Keratinocyte (primary cell): ENCODE measurements at regions not wholly inside any gene's neighbourhood (a gene's known extent, or its start where the extent isn't known, plus 50 kb on each side); places are given as distances from the start of the nearest gene placed in this dataset.

ENCODE experiments used
- DNase-seq: peaks from one replicate; pipeline ENCODE4 v3.0.0-alpha.2; 2011; ENCODE audit warnings: low read depth, missing footprints, low spot score
- FAIRE-seq: peaks from 2 replicates; lab custom pipeline; 2011; peaks lifted over from hg19 to GRCh38; lab: Jason Lieb, UNC
- H2AFZ ChIP-seq: 2 replicates; pipeline ENCODE4 v1.6.0; 2012; ENCODE audit warnings: low read length, control low read depth, inconsistent platforms; ENCODE audit not compliant: control insufficient read depth
- H3K27ac ChIP-seq: 2 replicates; pipeline ENCODE4 v1.5.1; 2011; ENCODE audit warnings: low read length; ENCODE audit not compliant: control insufficient read depth, insufficient read depth
- H3K27me3 ChIP-seq: 3 replicates; pipeline ENCODE4 v1.6.0; 2011; ENCODE audit warnings: low read length; ENCODE audit not compliant: control insufficient read depth, insufficient read depth; ENCODE audit errors: extremely low read depth
- H3K36me3 ChIP-seq, 2 experiments: 2 replicates in 1 of 2; 3 replicates in 1 of 2; pipeline ENCODE4 v1.5.1; 2011; ENCODE audit warnings: low read length in 2 of 2, mild to moderate bottlenecking in 1 of 2; ENCODE audit not compliant: control insufficient read depth in 2 of 2, insufficient read depth in 2 of 2; ENCODE audit errors: extremely low read depth in 1 of 2
- H3K4me1 ChIP-seq: 3 replicates; pipeline ENCODE4 v1.5.1; 2011; ENCODE audit warnings: low read length; ENCODE audit not compliant: control insufficient read depth, insufficient read depth; ENCODE audit errors: extremely low read depth
- H3K4me2 ChIP-seq: 3 replicates; pipeline ENCODE4 v1.6.0; 2011; ENCODE audit warnings: low read depth, low read length; ENCODE audit not compliant: control insufficient read depth, insufficient read depth; ENCODE audit errors: extremely low read depth
- H3K4me3 ChIP-seq, 3 experiments: fragments of 200-600 bp in 1 of 3; sonication (generic) in 1 of 3; 2 replicates in 2 of 3; 3 replicates in 1 of 3; pipeline ENCODE4 v1.5.1; 2011 to 2016; ENCODE audit warnings: low read length in 3 of 3, mild to moderate bottlenecking in 3 of 3, control low read depth in 2 of 3, inconsistent platforms in 1 of 3, low read depth in 1 of 3, mixed read lengths in 1 of 3, mixed run types in 1 of 3, moderate library complexity in 1 of 3; ENCODE audit not compliant: control insufficient read depth in 2 of 3, insufficient read depth in 2 of 3; ENCODE audit errors: extremely low read depth in 1 of 3
- H3K79me2 ChIP-seq: 2 replicates; pipeline ENCODE4 v1.6.0; 2012; ENCODE audit warnings: low read length; ENCODE audit not compliant: control insufficient read depth, insufficient read depth
- H3K9ac ChIP-seq: 3 replicates; pipeline ENCODE4 v1.6.0; 2011; ENCODE audit warnings: low read length; ENCODE audit not compliant: control insufficient read depth, insufficient read depth; ENCODE audit errors: extremely low read depth
- H3K9me1 ChIP-seq: 3 replicates; pipeline ENCODE4 v1.6.0; 2011; ENCODE audit warnings: low read length; ENCODE audit not compliant: control insufficient read depth, insufficient read depth; ENCODE audit errors: extremely low read depth
- H3K9me3 ChIP-seq: 2 replicates; pipeline ENCODE4 v1.5.1; 2012; ENCODE audit warnings: low read depth, low read length; ENCODE audit not compliant: control insufficient read depth
- H4K20me1 ChIP-seq: 3 replicates; pipeline ENCODE4 v1.6.0; 2011; ENCODE audit warnings: low read length; ENCODE audit not compliant: control insufficient read depth, insufficient read depth; ENCODE audit errors: extremely low read depth
- EZH2 ChIP-seq: IDR thresholded peaks from one replicate; pipeline ENCODE4 v1.6.1; 2012; ENCODE audit warnings: inconsistent platforms, mild to moderate bottlenecking, low read length, moderate library complexity
- dilution Hi-C: fragments of 300-500 bp; cut with MboI; formaldehyde crosslinking; loops from one replicate; pipeline ENCODE4 v1.7.0; 2020; ENCODE audit warnings: low sequenced_read_pairs; ENCODE audit not compliant: extremely low pct_ligation_motif_present
- TF ChIP-seq, protein P1 (sequence below), 3 experiments: IDR thresholded peaks in 1 of 3; conservative IDR thresholded peaks in 1 of 3; optimal IDR thresholded peaks in 1 of 3; 2 replicates in 2 of 3; 3 replicates in 1 of 3; pipeline versions ENCODE3 to v1.5.1; 2011; ENCODE audit warnings: low read length in 3 of 3, mild to moderate bottlenecking in 3 of 3, moderate library complexity in 2 of 3, control low read depth in 1 of 3, inconsistent platforms in 1 of 3; ENCODE audit not compliant: insufficient read depth in 2 of 3; ENCODE audit errors: extremely low read depth in 1 of 3

DNA sequence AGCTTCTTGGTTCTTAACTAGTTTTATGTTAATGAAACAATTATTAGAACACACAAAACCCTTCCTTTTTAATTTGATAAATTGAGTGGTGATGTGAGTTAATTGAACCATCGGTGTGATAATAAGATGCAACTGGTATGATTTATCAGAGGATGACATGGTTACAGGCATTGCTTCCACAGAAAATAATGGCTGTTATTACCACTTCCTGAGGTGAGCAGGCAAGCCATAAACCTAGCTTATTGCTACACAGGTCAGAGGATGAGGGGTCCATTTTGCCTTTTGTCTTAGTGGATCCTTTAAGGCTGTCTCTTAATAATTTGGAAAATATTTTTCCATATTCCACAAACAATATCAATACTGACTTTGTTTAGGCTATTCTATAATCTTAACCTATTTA is 226.6 kb upstream of the EDNRB start:
- peaks cover 4% of the 10 kb centered on the region for H3K4me1 ChIP-seq
- no peak for DNase-seq
- H3K4me3 ChIP-seq, result no peak overlapping the region
- peak overlapping the region; percentile 12 for H2AFZ ChIP-seq
- FAIRE-seq, result no peak
- H3K36me3 ChIP-seq, result no peaks in the 10 kb centered on the region
- no peak overlapping the region for H3K4me2 ChIP-seq
- H3K79me2 ChIP-seq, result no peaks in the 10 kb centered on the region
- no peaks in the 10 kb centered on the region for H3K9me1 ChIP-seq
- no peak overlapping the region for H3K9ac ChIP-seq
- H3K27me3 ChIP-seq, result no peaks in the 10 kb centered on the region
- no peak overlapping the region for H3K27ac ChIP-seq
- no peaks in the 10 kb centered on the region for H3K9me3 ChIP-seq
- H4K20me1 ChIP-seq, result no peaks in the 10 kb centered on the region
- no peak for TF ChIP-seq EZH2
- TF ChIP-seq, protein P1, sequence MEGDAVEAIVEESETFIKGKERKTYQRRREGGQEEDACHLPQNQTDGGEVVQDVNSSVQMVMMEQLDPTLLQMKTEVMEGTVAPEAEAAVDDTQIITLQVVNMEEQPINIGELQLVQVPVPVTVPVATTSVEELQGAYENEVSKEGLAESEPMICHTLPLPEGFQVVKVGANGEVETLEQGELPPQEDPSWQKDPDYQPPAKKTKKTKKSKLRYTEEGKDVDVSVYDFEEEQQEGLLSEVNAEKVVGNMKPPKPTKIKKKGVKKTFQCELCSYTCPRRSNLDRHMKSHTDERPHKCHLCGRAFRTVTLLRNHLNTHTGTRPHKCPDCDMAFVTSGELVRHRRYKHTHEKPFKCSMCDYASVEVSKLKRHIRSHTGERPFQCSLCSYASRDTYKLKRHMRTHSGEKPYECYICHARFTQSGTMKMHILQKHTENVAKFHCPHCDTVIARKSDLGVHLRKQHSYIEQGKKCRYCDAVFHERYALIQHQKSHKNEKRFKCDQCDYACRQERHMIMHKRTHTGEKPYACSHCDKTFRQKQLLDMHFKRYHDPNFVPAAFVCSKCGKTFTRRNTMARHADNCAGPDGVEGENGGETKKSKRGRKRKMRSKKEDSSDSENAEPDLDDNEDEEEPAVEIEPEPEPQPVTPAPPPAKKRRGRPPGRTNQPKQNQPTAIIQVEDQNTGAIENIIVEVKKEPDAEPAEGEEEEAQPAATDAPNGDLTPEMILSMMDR (optimal IDR thresholded peaks at IDR 0.05 in 1 of 3, IDR thresholded peaks at IDR 0.05 in 1 of 3, conservative IDR thresholded peaks at IDR 0.05 in 1 of 3; ENCODE audit: extremely low read depth in 1 of 3, insufficient read depth in 2 of 3, low read length in 3 of 3), result no peak
- dilution Hi-C loops, result no loop called here

DNA sequence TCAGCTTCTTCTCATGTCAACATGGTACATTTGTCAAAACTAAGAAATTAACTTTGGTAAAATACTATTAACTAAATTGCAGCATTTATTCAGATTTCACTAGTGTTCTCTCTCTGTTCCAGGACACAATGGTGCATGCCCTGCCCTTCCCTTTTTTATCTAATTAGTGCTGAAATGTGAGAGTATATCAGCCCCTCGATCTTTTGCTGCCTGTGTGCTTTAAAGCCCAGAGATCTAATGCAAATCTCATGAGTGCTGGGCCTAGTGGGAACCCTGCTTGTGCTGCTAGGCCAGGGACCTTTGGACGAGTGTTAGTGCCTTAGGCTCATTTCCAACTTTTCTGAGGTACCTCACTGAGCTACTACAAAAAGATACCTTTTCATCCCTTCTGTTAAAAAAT is 221.1 kb upstream of the EDNRB start:
- Histone ChIP-seq H3K9me3 (no peaks in the 10 kb centered on the region), H3K4me2 (no peak overlapping the region), H4K20me1 (no peaks in the 10 kb centered on the region), H3K27me3 (no peaks in the 10 kb centered on the region), H3K4me1 (no peaks in the 10 kb centered on the region), H3K27ac (no peak overlapping the region), H3K9me1 (no peaks in the 10 kb centered on the region), H2AFZ (no peak overlapping the region), H3K4me3 (no peak overlapping the region), H3K36me3 (no peaks in the 10 kb centered on the region), H3K79me2 (no peaks in the 10 kb centered on the region), H3K9ac (no peak overlapping the region)
- dilution Hi-C loops, result no loop called here
- DNase-seq, result no peak
- no peak for FAIRE-seq
- TF ChIP-seq EZH2, result no peak
- TF ChIP-seq, protein P1 (optimal IDR thresholded peaks at IDR 0.05 in 1 of 3, IDR thresholded peaks at IDR 0.05 in 1 of 3, conservative IDR thresholded peaks at IDR 0.05 in 1 of 3; ENCODE audit: extremely low read depth in 1 of 3, insufficient read depth in 2 of 3, low read length in 3 of 3), result no peak
